GM23338 (cell line): ENCODE measurements at regions not wholly inside any gene's neighbourhood (a gene's known extent, or its start where the extent isn't known, plus 50 kb on each side); places are given as distances from the start of the nearest gene placed in this dataset.

Experiments
- ATAC-seq: fragments of 200-7000 bp; cut with Tn5 transposase; 3 replicates; pipeline ENCODE4 v1.9.1; 2020
- DNase-seq: peaks from one replicate; pipeline ENCODE4 v3.0.0-alpha.2; 2015; ENCODE audit warnings: low spot score
- H2AFZ ChIP-seq: fragments of 200-600 bp; sonication (generic); 2 replicates; pipeline ENCODE4 v1.8.0; 2016; ENCODE audit warnings: antibody characterized with exemption, mild to moderate bottlenecking, moderate library complexity
- H3F3A ChIP-seq: fragments of 200-600 bp; sonication (generic); replicated peaks from 2 replicates; pipeline ENCODE4 v1.8.0; 2017; ENCODE audit warnings: antibody characterized with exemption, mixed run types, low read depth
- H3K27ac ChIP-seq: fragments of 200-600 bp; sonication (generic); 2 replicates; pipeline ENCODE4 v1.6.1; 2016; ENCODE audit warnings: low read depth
- H3K27me3 ChIP-seq: fragments of 200-600 bp; sonication (generic); 2 replicates; pipeline ENCODE4 v1.8.0; 2016; ENCODE audit warnings: mild to moderate bottlenecking, mixed run types, moderate library complexity; ENCODE audit not compliant: insufficient read depth
- H3K36me3 ChIP-seq: fragments of 200-600 bp; sonication (generic); 2 replicates; pipeline ENCODE4 v1.8.0; 2016; ENCODE audit warnings: mild to moderate bottlenecking; ENCODE audit not compliant: insufficient read depth
- H3K4me1 ChIP-seq: fragments of 200-600 bp; sonication (generic); 2 replicates; pipeline ENCODE4 v1.8.0; 2016; ENCODE audit warnings: mild to moderate bottlenecking, moderate library complexity; ENCODE audit not compliant: insufficient read depth
- H3K4me2 ChIP-seq: fragments of 200-600 bp; sonication (generic); 2 replicates; pipeline ENCODE4 v1.7.1; 2017; ENCODE audit warnings: mixed run types
- H3K4me3 ChIP-seq: fragments of 200-600 bp; sonication (generic); 2 replicates; pipeline ENCODE4 v1.6.1; 2016; ENCODE audit warnings: mixed run types
- H3K79me2 ChIP-seq: fragments of 200-600 bp; sonication (generic); replicated peaks from 2 replicates; pipeline ENCODE4 v1.8.0; 2017; ENCODE audit warnings: mild to moderate bottlenecking; ENCODE audit not compliant: insufficient read depth
- H3K9me2 ChIP-seq: fragments of 200-600 bp; sonication (generic); 2 replicates; pipeline ENCODE4 v1.8.0; 2017; ENCODE audit not compliant: insufficient read depth
- H4K20me1 ChIP-seq: fragments of 200-600 bp; sonication (generic); replicated peaks from 2 replicates; pipeline ENCODE4 v1.8.0; 2017; ENCODE audit warnings: mild to moderate bottlenecking; ENCODE audit not compliant: insufficient read depth
- H3K27ac Mint-ChIP-seq: 2 replicates; pipeline ENCODE4 v1.8.0; 2020; ENCODE audit warnings: inconsistent platforms, mild to moderate bottlenecking, moderate library complexity, mixed read lengths
- H3K27me3 Mint-ChIP-seq: 3 replicates; pipeline ENCODE4 v1.8.0; 2022; ENCODE audit warnings: low read depth, mild to moderate bottlenecking, moderate library complexity, mixed read lengths, inconsistent platforms; ENCODE audit not compliant: insufficient read depth, poor library complexity
- H3K36me3 Mint-ChIP-seq: 3 replicates; pipeline ENCODE4 v1.8.0; 2021; ENCODE audit warnings: low read depth, mild to moderate bottlenecking, inconsistent platforms, moderate library complexity, mixed read lengths
- H3K4me1 Mint-ChIP-seq: 3 replicates; pipeline ENCODE4 v1.8.0; 2020; ENCODE audit warnings: mild to moderate bottlenecking, inconsistent platforms, mixed read lengths
- H3K4me3 Mint-ChIP-seq: 3 replicates; pipeline ENCODE4 v1.8.0; 2021; ENCODE audit warnings: moderate library complexity, mild to moderate bottlenecking, inconsistent platforms, mixed read lengths
- H3K9me3 Mint-ChIP-seq: 3 replicates; pipeline ENCODE4 v1.8.0; 2020; ENCODE audit warnings: moderate library complexity, mild to moderate bottlenecking, inconsistent platforms, mixed read lengths
- CTCF ChIP-seq, 2 experiments: fragments of 200-600 bp in 1 of 2; sonication (generic) in 1 of 2; conservative IDR thresholded peaks; 2 replicates each; pipeline versions ENCODE4 v1.5.1 to v1.6.1; 2016 to 2017; ENCODE audit warnings: antibody characterized with exemption in 2 of 2, low read depth in 2 of 2, mild to moderate bottlenecking in 2 of 2, moderate library complexity in 1 of 2
- EZH2phosphoT487 ChIP-seq: fragments of 200-600 bp; sonication (generic); IDR thresholded peaks from one replicate; pipeline ENCODE4 v1.8.1; 2018; ENCODE audit warnings: antibody characterized with exemption; ENCODE audit not compliant: unreplicated experiment
- JUNB ChIP-seq: IDR thresholded peaks from one replicate; pipeline ENCODE4 v1.6.1; 2016; ENCODE audit warnings: antibody characterized with exemption; ENCODE audit not compliant: unreplicated experiment
- NANOG ChIP-seq: IDR thresholded peaks from 2 replicates; pipeline ENCODE4 v1.6.1; 2016; ENCODE audit warnings: antibody characterized with exemption, borderline replicate concordance
- POLR2AphosphoS5 ChIP-seq: IDR thresholded peaks from 2 replicates; pipeline ENCODE4 v1.6.1; 2016; ENCODE audit warnings: antibody characterized with exemption, low read depth
- ZNF462 ChIP-seq: fragments of 250-450 bp; sonication (Bioruptor Pico); IDR thresholded peaks from 2 replicates; pipeline ENCODE4 v1.5.0; 2020; ENCODE audit warnings: mild to moderate bottlenecking, moderate library complexity
- TF ChIP-seq, protein P1 (sequence below): IDR thresholded peaks from 2 replicates; pipeline ENCODE4 v1.6.1; 2016; ENCODE audit warnings: antibody characterized with exemption

GRCh38 chr13:73900591-73900990 lies 233.6 kb downstream of the KLF12 start (continued):
- TF ChIP-seq ZNF462 = no peak
- no peak for TF ChIP-seq EZH2phosphoT487

DNA sequence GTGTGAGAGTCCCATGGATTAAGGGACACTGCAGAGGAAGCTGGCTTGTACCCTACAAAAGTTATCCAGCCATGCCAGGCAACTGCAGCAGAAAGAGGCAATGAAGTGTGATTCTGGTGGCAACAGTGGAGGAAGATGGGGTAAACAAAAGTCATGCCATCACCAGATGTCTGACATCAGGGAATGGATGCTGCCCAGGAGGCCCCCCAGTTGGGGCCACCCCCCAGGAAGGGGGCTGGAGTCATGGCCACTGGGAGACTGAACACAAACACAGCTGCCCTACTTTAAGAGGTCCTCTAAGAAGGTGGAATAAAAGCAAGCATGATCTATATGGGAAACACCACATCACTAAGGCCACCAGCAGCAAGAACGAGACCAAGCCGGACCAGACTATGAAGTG lies 235.3 kb downstream of the KLF12 start:
- DNase-seq = no peak
- Mint-ChIP-seq H3K27ac (no peak overlapping the region), H3K27me3 (peaks cover 5% of the 10 kb centered on the region), H3K9me3 (no peaks in the 10 kb centered on the region), H3K4me3 (no peak overlapping the region), H3K36me3 (no peaks in the 10 kb centered on the region), H3K4me1 (peaks cover 10% of the 10 kb centered on the region; the same call in 2 of the 3 replicates)
- Histone ChIP-seq H3K9me2 (no peaks in the 10 kb centered on the region), H3K4me1 (no peaks in the 10 kb centered on the region), H3K79me2 (no peaks in the 10 kb centered on the region), H3K4me3 (no peak overlapping the region), H3K27me3 (peaks cover 15% of the 10 kb centered on the region), H3K4me2 (no peak overlapping the region), H3F3A (no peaks in the 10 kb centered on the region), H2AFZ (no peak overlapping the region), H3K36me3 (no peaks in the 10 kb centered on the region), H3K27ac (no peak overlapping the region), H4K20me1 (no peaks in the 10 kb centered on the region)
- ATAC-seq = no peak
- TF ChIP-seq ZNF462 (no peak), POLR2AphosphoS5 (no peak), CTCF (conservative IDR thresholded peaks at IDR 0.05; ENCODE audit: low read depth in 2 of 2) (no peak), NANOG (no peak), JUNB (no peak)
- TF ChIP-seq, protein P1, sequence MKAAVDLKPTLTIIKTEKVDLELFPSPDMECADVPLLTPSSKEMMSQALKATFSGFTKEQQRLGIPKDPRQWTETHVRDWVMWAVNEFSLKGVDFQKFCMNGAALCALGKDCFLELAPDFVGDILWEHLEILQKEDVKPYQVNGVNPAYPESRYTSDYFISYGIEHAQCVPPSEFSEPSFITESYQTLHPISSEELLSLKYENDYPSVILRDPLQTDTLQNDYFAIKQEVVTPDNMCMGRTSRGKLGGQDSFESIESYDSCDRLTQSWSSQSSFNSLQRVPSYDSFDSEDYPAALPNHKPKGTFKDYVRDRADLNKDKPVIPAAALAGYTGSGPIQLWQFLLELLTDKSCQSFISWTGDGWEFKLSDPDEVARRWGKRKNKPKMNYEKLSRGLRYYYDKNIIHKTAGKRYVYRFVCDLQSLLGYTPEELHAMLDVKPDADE = no peak
